H7 (cell line): ENCODE measurements at regions not wholly inside any gene's neighbourhood (a gene's known extent, or its start where the extent isn't known, plus 50 kb on each side); places are given as distances from the start of the nearest gene placed in this dataset.
A peak's percentile ranks its signal among the peaks of the same experiment; 100 is the strongest.
"Not testable (repeated sequence)": the region's sequence is repeated elsewhere in the genome, so short reads cannot be mapped to it uniquely, and the experiment has no call there.

Experiments used
- DNase-seq: peaks from one replicate; pipeline ENCODE4 v3.0.0; 2012
- H3K27me3 ChIP-seq: 2 replicates; pipeline ENCODE4 v1.6.0; 2011; ENCODE audit warnings: mild to moderate bottlenecking, low read length; ENCODE audit not compliant: control insufficient read depth, insufficient read depth
- H3K36me3 ChIP-seq: replicated peaks from 2 replicates; pipeline ENCODE4 v1.5.1; 2011; ENCODE audit warnings: low read length; ENCODE audit not compliant: control insufficient read depth, insufficient read depth
- H3K4me3 ChIP-seq: 2 replicates; pipeline ENCODE4 v1.5.1; 2011; ENCODE audit warnings: low read depth, mild to moderate bottlenecking, control low read depth, low read length, moderate library complexity; ENCODE audit not compliant: insufficient read depth

GRCh38 chr15:24078310-24079029, 391.4 kb upstream of the NDN start:
- Histone ChIP-seq H3K36me3 (no peaks in the 10 kb centered on the region), H3K4me3 (no peak overlapping the region), H3K27me3 (no peaks in the 10 kb centered on the region)
- DNase-seq: no peak

DNA sequence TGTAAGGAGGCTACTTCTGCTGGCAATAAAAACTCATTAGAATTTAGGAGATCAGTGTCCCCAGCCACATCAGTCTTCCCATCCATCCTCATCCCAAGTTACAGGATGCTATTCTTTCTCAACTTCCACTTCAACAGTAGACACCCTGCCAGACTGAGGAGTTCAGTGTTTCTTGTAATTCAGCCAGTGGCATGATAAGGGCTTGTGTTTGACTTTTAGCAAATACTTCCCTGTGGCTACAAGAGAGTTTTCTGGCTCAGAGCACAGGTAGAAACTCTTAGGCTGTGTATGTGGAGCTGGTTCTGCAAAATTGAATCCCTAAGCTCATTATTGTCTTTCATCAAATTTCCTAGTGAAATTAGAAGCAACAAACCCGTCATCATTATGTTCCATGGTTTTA, 401.8 kb upstream of the NDN start:
- H3K36me3 ChIP-seq, DNase-seq, H3K4me3 ChIP-seq, H3K27me3 ChIP-seq: not testable (repeated sequence)

- H3K36me3 ChIP-seq, H3K27me3 ChIP-seq: not testable (repeated sequence)
- peak overlapping the region; percentile 27 for H3K4me3 ChIP-seq
- peak; percentile 31 for DNase-seq
These were observed 414.4 kb upstream of the NDN start for GRCh38 chr15:24101503-24101902.

- not testable (repeated sequence) for DNase-seq, H3K36me3 ChIP-seq, H3K4me3 ChIP-seq, H3K27me3 ChIP-seq
These were observed 420.4 kb upstream of the NDN start for GRCh38 chr15:24107524-24107923.

DNA sequence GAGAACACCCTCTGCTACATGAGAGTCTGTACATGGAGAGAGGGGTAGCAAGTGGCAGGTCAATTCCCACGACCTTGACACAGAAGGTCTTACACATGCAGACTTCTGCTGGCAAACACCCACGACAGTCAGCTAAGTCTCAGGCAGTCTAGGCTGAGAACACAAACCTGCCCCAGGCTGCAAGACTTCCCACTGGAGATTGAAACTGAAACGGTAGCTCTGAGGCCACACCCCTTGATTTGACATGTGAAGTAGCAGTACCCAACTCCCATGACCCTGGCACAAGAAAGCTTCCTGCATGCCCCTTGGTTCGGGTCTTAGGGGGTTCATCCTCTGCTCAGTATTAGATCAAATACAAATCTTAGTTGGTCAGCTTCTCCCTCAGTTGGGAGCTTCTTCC, 420.8 kb upstream of the NDN start:
- not testable (repeated sequence) for DNase-seq, H3K4me3 ChIP-seq, H3K27me3 ChIP-seq, H3K36me3 ChIP-seq

DNA sequence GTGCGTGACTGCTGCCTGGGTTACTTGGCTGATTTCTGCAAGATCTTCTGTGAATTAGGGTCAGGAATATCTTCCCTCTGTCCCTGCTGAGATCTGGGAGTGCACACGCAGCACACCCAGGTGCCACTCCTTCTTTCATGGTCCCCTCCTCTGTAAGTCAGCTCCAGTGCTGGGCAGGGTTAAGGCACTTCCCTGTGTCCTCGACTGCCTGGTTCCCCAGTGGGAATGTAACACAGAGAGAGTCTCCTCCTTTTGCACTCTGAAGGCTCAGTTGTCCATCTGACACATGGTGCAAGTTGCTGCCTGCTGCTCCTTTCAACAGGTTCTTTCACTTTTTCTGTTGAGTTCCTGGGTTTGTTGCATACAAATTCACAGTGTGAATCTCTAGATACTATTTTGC, 421.2 kb upstream of the NDN start:
- DNase-seq: not testable (repeated sequence)

DNA sequence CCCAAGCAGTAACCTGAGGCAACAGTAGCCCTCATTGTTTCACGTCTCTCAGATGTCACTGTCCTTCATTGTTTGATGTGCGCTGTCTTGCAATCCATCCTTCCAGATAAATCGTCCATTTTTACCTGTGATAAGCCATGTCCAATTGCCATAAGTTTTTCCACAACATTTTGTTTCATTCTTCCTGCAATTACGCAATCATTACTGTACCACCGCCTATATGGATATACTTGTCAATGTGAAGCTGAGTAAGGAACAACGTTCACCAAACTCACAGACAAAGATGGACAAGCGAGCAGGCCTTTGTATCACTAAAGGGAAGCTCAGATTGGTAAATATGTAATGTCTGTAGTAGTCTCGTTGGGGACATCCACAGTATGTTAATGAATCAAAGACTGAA, 452.5 kb upstream of the NDN start:
- not testable (repeated sequence) for DNase-seq, H3K36me3 ChIP-seq

More for the DNA sequence above, 421.2 kb upstream of the NDN start:
- not testable (repeated sequence) for H3K4me3 ChIP-seq, H3K27me3 ChIP-seq, H3K36me3 ChIP-seq

DNA sequence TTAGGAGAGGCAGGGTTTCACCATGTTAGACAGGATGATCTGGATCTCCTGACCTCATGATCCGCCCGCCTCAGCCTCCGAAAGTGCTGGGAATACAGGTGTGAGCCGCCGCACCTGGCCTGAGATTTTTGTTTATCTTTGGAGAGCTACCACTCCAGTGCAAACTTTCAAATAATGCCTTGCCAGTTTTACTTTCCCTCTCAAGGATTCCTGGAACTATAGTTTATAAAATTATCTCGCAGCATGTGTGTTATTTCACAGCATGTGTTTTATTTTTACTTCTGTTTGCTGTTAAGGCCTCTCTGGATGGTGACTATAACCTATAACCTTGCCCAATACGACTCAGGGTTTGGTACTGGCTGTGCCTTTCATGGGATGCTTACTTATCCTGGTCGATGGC, 458.0 kb upstream of the NDN start:
- not testable (repeated sequence) for H3K36me3 ChIP-seq, H3K4me3 ChIP-seq, H3K27me3 ChIP-seq, DNase-seq

More for the DNA sequence above, 452.5 kb upstream of the NDN start:
- not testable (repeated sequence) for H3K4me3 ChIP-seq, H3K27me3 ChIP-seq

GRCh38 chr15:24146251-24146650, 459.1 kb upstream of the NDN start:
- no peaks in the 10 kb centered on the region for H3K27me3 ChIP-seq
- no peak for DNase-seq
- no peak overlapping the region for H3K4me3 ChIP-seq
- no peaks in the 10 kb centered on the region for H3K36me3 ChIP-seq

- no peaks in the 10 kb centered on the region for H3K27me3 ChIP-seq
- DNase-seq: no peak
- no peak overlapping the region for H3K4me3 ChIP-seq
- no peaks in the 10 kb centered on the region for H3K36me3 ChIP-seq
These were observed 463.4 kb upstream of the NDN start for GRCh38 chr15:24150542-24150941.

- not testable (repeated sequence) for H3K4me3 ChIP-seq, H3K36me3 ChIP-seq, DNase-seq, H3K27me3 ChIP-seq
These were observed 471.2 kb upstream of the NDN start for GRCh38 chr15:24158306-24158705.

DNA sequence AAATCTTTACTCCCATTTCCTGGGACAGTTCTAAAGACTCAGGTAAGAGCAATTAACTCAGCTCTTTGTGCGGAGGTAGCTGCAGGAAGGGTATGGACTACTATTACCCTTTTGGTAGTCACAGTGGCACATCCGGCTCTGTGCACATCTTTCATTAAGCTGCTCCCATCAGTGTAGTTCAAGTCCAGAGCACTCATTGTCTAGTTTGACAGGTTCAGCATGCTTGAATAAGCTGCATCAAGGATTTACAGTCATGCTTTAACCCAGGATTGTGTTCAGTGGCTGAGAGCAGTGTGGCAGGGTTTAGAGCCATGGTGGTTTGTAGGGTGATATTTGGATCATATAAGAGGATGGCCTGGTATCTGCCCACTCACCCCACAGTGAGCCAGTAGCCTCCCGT, 478.4 kb upstream of the NDN start:
- H3K36me3 ChIP-seq, H3K27me3 ChIP-seq, H3K4me3 ChIP-seq, DNase-seq: not testable (repeated sequence)

- H3K36me3 ChIP-seq, H3K27me3 ChIP-seq, DNase-seq, H3K4me3 ChIP-seq: not testable (repeated sequence)
These were observed 473.3 kb upstream of the NPAP1 start for GRCh38 chr15:24202297-24202696.

- not testable (repeated sequence) for H3K27me3 ChIP-seq, H3K36me3 ChIP-seq, DNase-seq, H3K4me3 ChIP-seq
These were observed 463.7 kb upstream of the NPAP1 start for GRCh38 chr15:24211742-24212476.

- DNase-seq: no peak
- no peaks in the 10 kb centered on the region for H3K27me3 ChIP-seq
- H3K4me3 ChIP-seq: no peak overlapping the region
- no peaks in the 10 kb centered on the region for H3K36me3 ChIP-seq
These were observed 451.8 kb upstream of the NPAP1 start for GRCh38 chr15:24223739-24224138.
